ENCODE measurements at regions not wholly inside any gene's neighbourhood (a gene's known extent, or its start where the extent isn't known, plus 50 kb on each side); places are given as distances from the start of the nearest gene placed in this dataset.

DNA sequence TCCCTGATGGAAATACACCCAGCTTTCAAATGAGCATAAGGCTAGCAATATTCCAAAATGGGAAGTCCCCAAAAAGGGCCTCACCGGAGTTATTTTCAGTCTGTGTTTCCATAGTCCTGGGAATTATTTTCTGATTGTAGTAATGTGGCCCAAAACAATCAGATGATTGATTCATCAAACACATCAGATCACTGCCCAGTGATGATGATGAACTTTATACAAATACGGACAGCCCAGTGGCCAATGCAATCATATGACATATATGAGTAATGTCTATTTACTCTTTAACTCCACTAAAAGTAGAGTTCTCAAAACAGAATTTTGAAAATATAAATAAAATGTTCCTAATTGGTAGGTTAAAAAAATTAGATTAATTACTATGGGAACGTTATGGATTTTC, 467.8 kb downstream of the ZNF608 start:
- TF ChIP-seq EZH2 (IDR thresholded peaks at IDR 0.05; ENCODE audit: low read length) (no peak), CTCF (optimal IDR thresholded peaks at IDR 0.05 in 1 of 3, IDR thresholded peaks at IDR 0.05 in 1 of 3, conservative IDR thresholded peaks at IDR 0.05 in 1 of 3; ENCODE audit: extremely low read depth in 1 of 3, insufficient read depth in 2 of 3, low read length in 3 of 3) (no peak)
- dilution Hi-C loops (cut with MboI; ENCODE audit: extremely low pct_ligation_motif_present, low sequenced_read_pairs): no loop called here

DNA sequence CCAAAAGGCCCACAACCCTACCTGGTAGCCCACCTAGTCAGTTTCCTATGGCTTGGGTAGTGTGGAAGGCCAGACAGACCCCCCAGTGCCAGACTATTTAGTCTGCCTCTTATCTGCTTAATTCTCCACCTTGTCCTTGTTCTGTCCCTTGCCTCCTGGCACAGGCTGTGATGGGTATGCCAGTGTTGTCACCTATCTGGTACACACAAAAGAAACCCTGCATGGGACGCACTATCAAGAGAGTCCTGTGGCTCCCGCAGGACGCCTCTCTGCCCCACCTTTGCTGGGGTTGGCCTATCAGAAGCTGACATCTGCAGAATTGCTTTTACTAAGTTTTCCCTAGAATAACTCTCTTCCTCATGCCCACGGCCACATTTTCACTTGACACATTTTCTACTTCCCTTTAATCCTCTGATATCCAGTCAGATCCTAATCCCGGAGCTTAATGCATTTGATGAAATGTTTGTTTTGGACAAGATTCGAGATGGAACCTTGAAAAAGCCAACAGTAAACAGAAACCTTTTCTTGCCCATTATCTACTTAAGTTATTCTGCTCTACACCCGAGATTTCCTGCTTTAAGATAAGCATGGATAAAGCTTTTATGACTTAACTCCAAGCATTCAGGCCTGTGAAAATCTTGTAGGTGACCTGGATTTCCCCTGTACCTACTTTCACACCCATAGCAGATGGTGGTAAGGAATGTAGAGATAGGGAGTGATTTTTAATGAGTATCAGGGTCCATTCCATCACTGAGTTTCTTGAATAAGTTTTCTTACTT, 468.5 kb downstream of the ZNF608 start:
- no peak for FAIRE-seq
- H3K9me3 ChIP-seq (ENCODE audit: control insufficient read depth, low read depth, low read length): no peaks in the 10 kb centered on the region
- no peak overlapping the region for H3K4me2 ChIP-seq (ENCODE audit: control insufficient read depth, extremely low read depth, insufficient read depth, low read depth, low read length)
- no peaks in the 10 kb centered on the region for H3K9me1 ChIP-seq (ENCODE audit: control insufficient read depth, extremely low read depth, insufficient read depth, low read length)
- dilution Hi-C loops (cut with MboI; ENCODE audit: extremely low pct_ligation_motif_present, low sequenced_read_pairs): no loop called here
- H3K79me2 ChIP-seq (ENCODE audit: control insufficient read depth, insufficient read depth, low read length): no peaks in the 10 kb centered on the region
- H4K20me1 ChIP-seq (ENCODE audit: control insufficient read depth, extremely low read depth, insufficient read depth, low read length): no peaks in the 10 kb centered on the region
- no peak overlapping the region for H2AFZ ChIP-seq (ENCODE audit: control insufficient read depth, low read length)
- no peak overlapping the region for H3K9ac ChIP-seq (ENCODE audit: control insufficient read depth, extremely low read depth, insufficient read depth, low read length)
- H3K27me3 ChIP-seq (ENCODE audit: control insufficient read depth, extremely low read depth, insufficient read depth, low read length): no peaks in the 10 kb centered on the region
- H3K4me1 ChIP-seq (ENCODE audit: control insufficient read depth, extremely low read depth, insufficient read depth, low read length): peaks cover 6% of the 10 kb centered on the region
- H3K27ac ChIP-seq (ENCODE audit: control insufficient read depth, insufficient read depth, low read length): no peak overlapping the region
- H3K36me3 ChIP-seq (ENCODE audit: control insufficient read depth in 2 of 2, extremely low read depth in 1 of 2, insufficient read depth in 2 of 2, low read length in 2 of 2): no peaks in the 10 kb centered on the region
- no peak overlapping the region for H3K4me3 ChIP-seq (ENCODE audit: control insufficient read depth in 2 of 3, extremely low read depth in 1 of 3, insufficient read depth in 2 of 3, low read depth in 1 of 3, low read length in 3 of 3)
- DNase-seq (ENCODE audit: low read depth, low spot score): no peak
- TF ChIP-seq CTCF (optimal IDR thresholded peaks at IDR 0.05 in 1 of 3, IDR thresholded peaks at IDR 0.05 in 1 of 3, conservative IDR thresholded peaks at IDR 0.05 in 1 of 3; ENCODE audit: extremely low read depth in 1 of 3, insufficient read depth in 2 of 3, low read length in 3 of 3): no peak
- no peak for TF ChIP-seq EZH2 (IDR thresholded peaks at IDR 0.05; ENCODE audit: low read length)

More for the DNA sequence above, 467.8 kb downstream of the ZNF608 start:
- peaks cover 6% of the 10 kb centered on the region for H3K4me1 ChIP-seq (ENCODE audit: control insufficient read depth, extremely low read depth, insufficient read depth, low read length)
- no peaks in the 10 kb centered on the region for H3K9me3 ChIP-seq (ENCODE audit: control insufficient read depth, low read depth, low read length)
- H3K4me2 ChIP-seq (ENCODE audit: control insufficient read depth, extremely low read depth, insufficient read depth, low read depth, low read length): no peak overlapping the region
- no peak overlapping the region for H3K9ac ChIP-seq (ENCODE audit: control insufficient read depth, extremely low read depth, insufficient read depth, low read length)
- no peaks in the 10 kb centered on the region for H3K79me2 ChIP-seq (ENCODE audit: control insufficient read depth, insufficient read depth, low read length)
- no peaks in the 10 kb centered on the region for H3K36me3 ChIP-seq (ENCODE audit: control insufficient read depth in 2 of 2, extremely low read depth in 1 of 2, insufficient read depth in 2 of 2, low read length in 2 of 2)
- H3K4me3 ChIP-seq (ENCODE audit: control insufficient read depth in 2 of 3, extremely low read depth in 1 of 3, insufficient read depth in 2 of 3, low read depth in 1 of 3, low read length in 3 of 3): no peak overlapping the region
- H3K9me1 ChIP-seq (ENCODE audit: control insufficient read depth, extremely low read depth, insufficient read depth, low read length): no peaks in the 10 kb centered on the region
- DNase-seq (ENCODE audit: low read depth, low spot score): no peak
- H3K27me3 ChIP-seq (ENCODE audit: control insufficient read depth, extremely low read depth, insufficient read depth, low read length): no peaks in the 10 kb centered on the region
- H4K20me1 ChIP-seq (ENCODE audit: control insufficient read depth, extremely low read depth, insufficient read depth, low read length): no peaks in the 10 kb centered on the region
- no peak overlapping the region for H3K27ac ChIP-seq (ENCODE audit: control insufficient read depth, insufficient read depth, low read length)
- no peak for FAIRE-seq
- no peak overlapping the region for H2AFZ ChIP-seq (ENCODE audit: control insufficient read depth, low read length)

All from keratinocyte (primary cell).